Endothelial cell of umbilical vein (primary cell): ENCODE measurements at regions not wholly inside any gene's neighbourhood (a gene's known extent, or its start where the extent isn't known, plus 50 kb on each side); places are given as distances from the start of the nearest gene placed in this dataset.

Source experiments
- BruUV-seq: library from RNA; stranded (reverse); fragments of 400-500 nt; replicated peaks from 2 replicates; lab custom pipeline; 2021; lab: Mats Ljungman, UMichigan
- CTCF ChIA-PET: fragments of 300-600, 350-600 bp; sonication (Branson Sonifier 250); formaldehyde crosslinking; loops from one replicate; lab custom pipeline; 2021; ENCODE audit warnings: antibody characterized with exemption, inconsistent platforms; lab: Charles Lee
- POLR2A ChIA-PET: fragments of 300-600, 350-600 bp; sonication (Branson Sonifier 250); formaldehyde crosslinking; loops from one replicate; lab custom pipeline; 2021; ENCODE audit warnings: antibody characterized with exemption, inconsistent platforms; lab: Charles Lee
- DNase-seq: peaks from one replicate; pipeline ENCODE4 v3.0.0-alpha.2; 2011; ENCODE audit warnings: low read depth, low spot score
- FAIRE-seq: peaks from 2 replicates; lab custom pipeline; 2011; peaks lifted over from hg19 to GRCh38; lab: Jason Lieb, UNC
- H2AFZ ChIP-seq: 2 replicates; pipeline ENCODE4 v1.6.0; 2012; ENCODE audit warnings: low read depth, low read length, control low read depth, inconsistent platforms
- H3K27ac ChIP-seq: 2 replicates; pipeline ENCODE4 v1.5.1; 2011; ENCODE audit warnings: low read depth, mild to moderate bottlenecking, control low read depth, low read length, moderate library complexity; ENCODE audit not compliant: insufficient read depth
- H3K27me3 ChIP-seq, 2 experiments: 2 replicates each; pipeline versions ENCODE4 v1.6.0 to v1.6.1; 2011; ENCODE audit warnings: low read length in 2 of 2, mixed read lengths in 1 of 2; ENCODE audit not compliant: control insufficient read depth in 2 of 2, insufficient read depth in 2 of 2
- H3K36me3 ChIP-seq, 2 experiments: 2 replicates in 1 of 2; 3 replicates in 1 of 2; pipeline ENCODE4 v1.5.1; 2011; ENCODE audit warnings: low read length in 2 of 2, mild to moderate bottlenecking in 1 of 2, moderate library complexity in 1 of 2; ENCODE audit not compliant: control insufficient read depth in 2 of 2, insufficient read depth in 2 of 2; ENCODE audit errors: extremely low read depth in 1 of 2
- H3K4me1 ChIP-seq: 3 replicates; pipeline ENCODE4 v1.5.1; 2011; ENCODE audit warnings: mild to moderate bottlenecking, low read length; ENCODE audit not compliant: control insufficient read depth, insufficient read depth; ENCODE audit errors: extremely low read depth
- H3K4me2 ChIP-seq: 2 replicates; pipeline ENCODE4 v1.6.1; 2011; ENCODE audit warnings: low read length, control low read depth, mixed read lengths; ENCODE audit not compliant: insufficient read depth
- H3K4me3 ChIP-seq, 3 experiments: fragments of 200-600 bp in 1 of 3; sonication (generic), shearing (Covaris generic) in 1 of 3; replicated peaks in 1 of 3; 2 replicates each; pipeline ENCODE4 v1.5.1; 2011 to 2016; ENCODE audit warnings: control low read depth in 3 of 3, low read length in 3 of 3, mild to moderate bottlenecking in 2 of 3, inconsistent platforms in 1 of 3, low read depth in 1 of 3, moderate library complexity in 1 of 3; ENCODE audit not compliant: insufficient read depth in 1 of 3
- H3K79me2 ChIP-seq: 2 replicates; pipeline ENCODE4 v1.6.0; 2012; ENCODE audit warnings: low read length, inconsistent platforms; ENCODE audit not compliant: control insufficient read depth, insufficient read depth
- H3K9ac ChIP-seq: replicated peaks from 2 replicates; pipeline ENCODE3; 2011; ENCODE audit warnings: low read length, control low read depth; ENCODE audit not compliant: insufficient read depth; ENCODE audit errors: extremely low read depth
- H3K9me1 ChIP-seq: replicated peaks from 3 replicates; pipeline ENCODE4 v1.6.0; 2011; ENCODE audit warnings: mild to moderate bottlenecking, low read length; ENCODE audit not compliant: control insufficient read depth, insufficient read depth; ENCODE audit errors: extremely low read depth
- H3K9me3 ChIP-seq: replicated peaks from 2 replicates; pipeline ENCODE4 v1.5.1; 2012; ENCODE audit warnings: low read length, inconsistent platforms; ENCODE audit not compliant: control insufficient read depth, insufficient read depth
- H4K20me1 ChIP-seq: replicated peaks from 2 replicates; pipeline ENCODE3; 2011; ENCODE audit warnings: mild to moderate bottlenecking, low read length; ENCODE audit not compliant: control insufficient read depth, insufficient read depth; ENCODE audit errors: extremely low read depth
- EZH2 ChIP-seq: IDR thresholded peaks from 2 replicates; pipeline ENCODE4 v1.6.1; 2012; ENCODE audit warnings: borderline replicate concordance, low read depth, mild to moderate bottlenecking, moderate library complexity, low read length, inconsistent platforms; ENCODE audit not compliant: severe bottlenecking
- FOS ChIP-seq: IDR thresholded peaks from 2 replicates; pipeline ENCODE4 v1.6.1; 2011; ENCODE audit warnings: mild to moderate bottlenecking, low read length, moderate library complexity, borderline replicate concordance; ENCODE audit not compliant: insufficient read depth
- GATA2 ChIP-seq: IDR thresholded peaks from 2 replicates; pipeline ENCODE4 v1.7.0; 2011; ENCODE audit warnings: low read depth, mild to moderate bottlenecking, moderate library complexity, mixed read lengths, low read length; ENCODE audit not compliant: insufficient read length, insufficient read depth
- JUN ChIP-seq: IDR thresholded peaks from 2 replicates; pipeline ENCODE4 v1.6.1; 2011; ENCODE audit warnings: borderline replicate concordance, low read depth; ENCODE audit not compliant: insufficient read length, insufficient read depth
- POLR2AphosphoS5 ChIP-seq: IDR thresholded peaks from 2 replicates; pipeline ENCODE4 v1.6.1; 2012; ENCODE audit warnings: low read depth, mild to moderate bottlenecking, control low read depth, low read length, moderate library complexity; ENCODE audit not compliant: insufficient read depth
- dilution Hi-C: fragments of 300-500 bp; cut with MboI; formaldehyde crosslinking; loops from one replicate; pipeline ENCODE4 v1.15.0; 2019; ENCODE audit warnings: low sequenced_read_pairs; ENCODE audit not compliant: extremely low pct_ligation_motif_present
- intact Hi-C: fragments of 100-400 bp; cut with micrococcal nuclease; formaldehyde crosslinking; loops from one replicate; pipeline ENCODE4 v1.10.0; 2022
- TF ChIP-seq, protein P1 (sequence below), 2 donors: IDR thresholded peaks; 1 replicate in 1 of 2; 2 replicates in 1 of 2; pipeline ENCODE4 v1.5.1; 2011; ENCODE audit warnings: low read length in 2 of 2, mild to moderate bottlenecking in 2 of 2, moderate library complexity in 2 of 2, control low read depth in 1 of 2, inconsistent platforms in 1 of 2, low read depth in 1 of 2; ENCODE audit not compliant: insufficient read depth in 1 of 2; ENCODE audit errors: extremely low read depth in 1 of 2
- TF ChIP-seq, protein P2 (sequence below): IDR thresholded peaks from 2 replicates; pipeline ENCODE4 v1.6.1; 2011; ENCODE audit not compliant: insufficient read depth, insufficient read length

DNA sequence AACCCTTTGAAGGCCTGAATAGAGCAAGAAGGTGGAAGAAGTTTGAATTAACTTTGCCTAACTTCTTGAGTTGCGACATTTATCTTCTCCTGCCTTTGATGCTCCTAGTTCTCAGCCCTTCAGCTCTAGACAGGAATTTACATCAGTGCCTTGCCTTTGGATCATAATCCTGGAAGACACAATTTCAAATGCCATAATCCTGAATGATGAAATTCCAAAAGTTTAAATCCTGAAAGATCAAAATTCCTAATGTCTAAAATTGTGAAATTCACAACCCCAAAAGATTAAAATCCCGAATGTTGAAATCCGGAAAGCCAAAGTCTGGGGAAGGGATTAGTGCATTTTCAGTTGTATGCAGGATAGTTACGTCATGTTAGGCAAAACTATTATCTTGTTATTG lies 166.6 kb upstream of the PDZRN3 start:
- ChIA-PET CTCF (no interaction called here), POLR2A (no interaction called here)
- Histone ChIP-seq H3K4me3 (no peak overlapping the region), H2AFZ (no peak overlapping the region), H3K9me3 (no peaks in the 10 kb centered on the region), H3K27me3 (no peaks in the 10 kb centered on the region), H3K27ac (no peak overlapping the region), H3K36me3 (no peaks in the 10 kb centered on the region), H3K4me1 (peaks cover 3% of the 10 kb centered on the region), H3K9me1 (no peaks in the 10 kb centered on the region), H4K20me1 (no peaks in the 10 kb centered on the region), H3K4me2 (no peak overlapping the region), H3K9ac (no peak overlapping the region), H3K79me2 (no peaks in the 10 kb centered on the region)
- FAIRE-seq, result no peak
- DNase-seq, result no peak
- intact Hi-C loops (no loop called here), dilution Hi-C loops (no loop called here)
- no TSS peak for BruUV-seq
- TF ChIP-seq POLR2AphosphoS5 (no peak), FOS (no peak)
- TF ChIP-seq, protein P1, sequence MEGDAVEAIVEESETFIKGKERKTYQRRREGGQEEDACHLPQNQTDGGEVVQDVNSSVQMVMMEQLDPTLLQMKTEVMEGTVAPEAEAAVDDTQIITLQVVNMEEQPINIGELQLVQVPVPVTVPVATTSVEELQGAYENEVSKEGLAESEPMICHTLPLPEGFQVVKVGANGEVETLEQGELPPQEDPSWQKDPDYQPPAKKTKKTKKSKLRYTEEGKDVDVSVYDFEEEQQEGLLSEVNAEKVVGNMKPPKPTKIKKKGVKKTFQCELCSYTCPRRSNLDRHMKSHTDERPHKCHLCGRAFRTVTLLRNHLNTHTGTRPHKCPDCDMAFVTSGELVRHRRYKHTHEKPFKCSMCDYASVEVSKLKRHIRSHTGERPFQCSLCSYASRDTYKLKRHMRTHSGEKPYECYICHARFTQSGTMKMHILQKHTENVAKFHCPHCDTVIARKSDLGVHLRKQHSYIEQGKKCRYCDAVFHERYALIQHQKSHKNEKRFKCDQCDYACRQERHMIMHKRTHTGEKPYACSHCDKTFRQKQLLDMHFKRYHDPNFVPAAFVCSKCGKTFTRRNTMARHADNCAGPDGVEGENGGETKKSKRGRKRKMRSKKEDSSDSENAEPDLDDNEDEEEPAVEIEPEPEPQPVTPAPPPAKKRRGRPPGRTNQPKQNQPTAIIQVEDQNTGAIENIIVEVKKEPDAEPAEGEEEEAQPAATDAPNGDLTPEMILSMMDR (IDR thresholded peaks at IDR 0.05; ENCODE audit: extremely low read depth in 1 of 2, insufficient read depth in 1 of 2, low read depth in 1 of 2, low read length in 2 of 2), result no peak

DNA sequence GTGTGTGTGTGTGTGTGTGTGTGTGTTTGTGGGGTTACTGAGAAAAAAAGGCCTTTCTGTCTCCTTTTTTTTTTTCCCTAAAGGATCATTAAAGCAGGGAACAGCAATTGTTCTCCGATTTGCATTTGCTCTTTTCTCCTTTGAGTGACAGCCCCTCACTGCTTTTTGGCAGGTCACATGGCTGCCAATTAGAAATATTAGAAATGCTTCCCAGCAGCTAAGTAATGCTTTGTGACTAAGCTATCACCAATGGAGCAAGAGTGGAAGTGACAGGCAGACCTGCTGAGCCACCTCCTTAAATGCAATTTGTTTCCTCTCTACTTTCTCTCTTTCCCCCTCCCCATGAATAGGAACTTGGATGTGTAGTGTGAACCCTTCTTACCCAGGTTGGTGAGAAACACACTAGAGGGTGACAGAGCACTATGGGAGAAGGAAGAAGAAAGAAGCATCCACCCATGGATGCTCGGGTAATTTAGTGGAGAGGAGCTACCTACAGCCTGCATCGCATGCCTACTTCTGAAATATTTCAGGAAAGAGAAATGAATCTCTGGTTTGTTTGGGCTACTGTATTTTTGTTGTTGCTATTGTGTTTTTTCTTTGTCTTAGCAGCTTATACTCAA lies 165.2 kb upstream of the PDZRN3 start:
- FAIRE-seq, result no peak
- Histone ChIP-seq H3K9me3 (no peaks in the 10 kb centered on the region), H3K9ac (no peak overlapping the region), H3K36me3 (no peaks in the 10 kb centered on the region), H3K79me2 (no peaks in the 10 kb centered on the region), H3K27me3 (no peaks in the 10 kb centered on the region), H4K20me1 (no peaks in the 10 kb centered on the region), H3K4me3 (no peak overlapping the region), H2AFZ (no peak overlapping the region), H3K4me2 (no peak overlapping the region), H3K9me1 (no peaks in the 10 kb centered on the region), H3K4me1 (peaks cover 10% of the 10 kb centered on the region), H3K27ac (no peak overlapping the region)
- TF ChIP-seq FOS, result no peak
- TF ChIP-seq, protein P2, sequence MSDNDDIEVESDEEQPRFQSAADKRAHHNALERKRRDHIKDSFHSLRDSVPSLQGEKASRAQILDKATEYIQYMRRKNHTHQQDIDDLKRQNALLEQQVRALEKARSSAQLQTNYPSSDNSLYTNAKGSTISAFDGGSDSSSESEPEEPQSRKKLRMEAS, result no peak
- no peak for TF ChIP-seq JUN
- TF ChIP-seq GATA2, result no peak
- TF ChIP-seq POLR2AphosphoS5, result no peak
- no peak for TF ChIP-seq EZH2
- intact Hi-C loops, result no loop called here
- no peak for DNase-seq
- BruUV-seq, result no TSS peak
- CTCF ChIA-PET, result no interaction called here
- dilution Hi-C loops, result no loop called here
- POLR2A ChIA-PET, result no interaction called here
